BLaER1 (cell line): ENCODE measurements at regions not wholly inside any gene's neighbourhood (a gene's known extent, or its start where the extent isn't known, plus 50 kb on each side); places are given as distances from the start of the nearest gene placed in this dataset.

Experiments
- H3K27ac ChIP-seq: shearing (Covaris generic); formaldehyde crosslinking; 2 replicates; pipeline ENCODE4 v1.8.1; 2022
- H3K27me3 ChIP-seq: shearing (Covaris generic); formaldehyde crosslinking; 2 replicates; pipeline ENCODE4 v1.8.1; 2022
- H3K36me3 ChIP-seq: shearing (Covaris generic); formaldehyde crosslinking; 2 replicates; pipeline ENCODE4 v1.8.1; 2022
- H3K4me1 ChIP-seq: shearing (Covaris generic); formaldehyde crosslinking; 2 replicates; pipeline ENCODE4 v1.8.1; 2022
- H3K4me2 ChIP-seq: shearing (Covaris generic); formaldehyde crosslinking; 2 replicates; pipeline ENCODE4 v1.8.1; 2022
- H3K4me3 ChIP-seq: shearing (Covaris generic); formaldehyde crosslinking; 2 replicates; pipeline ENCODE4 v1.8.1; 2022
- H3K9ac ChIP-seq: shearing (Covaris generic); formaldehyde crosslinking; 2 replicates; pipeline ENCODE4 v1.8.1; 2022
- H3K9me3 ChIP-seq: shearing (Covaris generic); formaldehyde crosslinking; 2 replicates; pipeline ENCODE4 v1.8.1; 2022
- H4K20me1 ChIP-seq: shearing (Covaris generic); formaldehyde crosslinking; 2 replicates; pipeline ENCODE4 v1.8.1; 2022
- Cebpa-rat ChIP-seq: shearing (Covaris generic); IDR thresholded peaks from 2 replicates; pipeline ENCODE4 v1.8.1; 2022

DNA sequence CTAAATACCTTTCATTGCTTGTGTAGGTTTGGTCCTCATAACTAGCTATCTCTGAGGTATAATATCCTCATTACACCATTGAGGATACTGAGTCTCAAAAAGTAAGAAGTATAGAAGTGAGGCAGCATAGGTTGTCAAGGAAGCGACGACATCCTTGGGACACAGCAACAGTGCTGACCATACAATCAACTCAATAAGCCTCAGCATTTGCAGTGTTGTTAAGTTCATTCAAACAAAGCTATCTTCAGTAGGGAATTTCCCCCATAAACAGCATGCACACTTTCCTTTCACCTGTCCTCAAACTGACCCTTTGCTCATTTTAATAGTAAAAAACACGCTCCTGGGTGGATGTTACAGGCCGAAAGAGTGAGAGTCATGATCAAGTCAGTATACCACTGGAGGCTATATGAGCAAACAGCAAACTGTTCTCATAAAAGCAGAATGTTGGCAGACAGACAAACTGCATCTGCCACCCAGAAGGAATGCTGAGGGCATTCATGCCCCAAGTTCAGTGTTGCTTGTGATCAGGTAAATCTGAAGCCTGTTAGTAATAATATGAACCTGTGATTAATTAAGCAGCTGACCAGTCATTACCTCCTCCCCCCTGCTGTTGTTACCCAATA lies 756.2 kb upstream of the TENM4 start:
- no peak overlapping the region for H3K9ac ChIP-seq
- H3K4me1 ChIP-seq = no peaks in the 10 kb centered on the region
- H3K27me3 ChIP-seq = no peaks in the 10 kb centered on the region
- no peak for TF ChIP-seq Cebpa-rat
- H3K4me3 ChIP-seq = no peak overlapping the region
- no peaks in the 10 kb centered on the region for H4K20me1 ChIP-seq
- H3K4me2 ChIP-seq = no peak overlapping the region
- H3K9me3 ChIP-seq = no peaks in the 10 kb centered on the region
- no peaks in the 10 kb centered on the region for H3K36me3 ChIP-seq
- no peak overlapping the region for H3K27ac ChIP-seq

DNA sequence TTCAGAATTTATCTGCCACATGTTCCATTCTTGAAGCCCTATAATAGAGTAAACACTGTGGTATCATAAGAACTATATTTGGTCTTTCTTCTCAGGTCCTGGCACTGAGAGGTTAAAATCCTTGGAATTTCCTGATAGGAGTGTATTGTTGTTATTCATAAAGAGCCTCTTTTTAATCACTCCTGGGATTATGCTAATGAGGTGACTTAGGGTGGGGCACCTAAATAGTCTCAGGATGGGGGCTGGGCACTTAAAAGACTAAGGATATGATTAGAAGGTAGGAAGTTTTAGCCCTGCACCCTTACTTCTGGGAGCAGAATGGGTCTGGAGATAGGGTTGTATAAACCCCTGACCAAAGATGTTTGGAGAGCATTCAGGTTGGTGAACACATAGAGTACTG lies 755.2 kb upstream of the TENM4 start:
- Histone ChIP-seq H3K27ac (no peak overlapping the region), H3K36me3 (no peaks in the 10 kb centered on the region), H3K4me3 (no peak overlapping the region), H3K27me3 (no peaks in the 10 kb centered on the region), H3K9me3 (no peaks in the 10 kb centered on the region), H3K9ac (no peak overlapping the region), H3K4me1 (no peaks in the 10 kb centered on the region), H3K4me2 (no peak overlapping the region), H4K20me1 (no peaks in the 10 kb centered on the region)
- TF ChIP-seq Cebpa-rat = no peak

DNA sequence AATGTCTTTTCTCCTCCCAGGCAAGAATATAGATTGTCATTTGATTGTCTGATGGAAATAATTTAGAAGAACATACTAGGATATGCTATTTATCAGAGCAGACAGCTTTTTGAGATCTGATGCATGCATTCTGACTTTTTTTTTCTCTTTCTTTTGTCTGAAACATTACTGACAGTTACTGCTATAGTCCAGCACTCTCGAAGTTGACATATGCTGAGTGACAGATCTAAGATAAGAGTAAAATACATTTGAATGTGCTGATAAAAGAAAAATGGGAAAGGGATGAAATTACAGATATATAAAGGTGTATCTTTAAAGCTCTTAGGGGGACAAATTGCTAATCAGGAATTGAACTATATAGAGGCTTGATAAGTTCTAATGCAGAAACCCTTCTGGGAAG lies 753.8 kb upstream of the TENM4 start:
- Histone ChIP-seq H3K36me3 (no peaks in the 10 kb centered on the region), H3K27me3 (no peaks in the 10 kb centered on the region), H4K20me1 (no peaks in the 10 kb centered on the region), H3K4me3 (no peak overlapping the region), H3K4me1 (no peaks in the 10 kb centered on the region), H3K9me3 (no peaks in the 10 kb centered on the region), H3K4me2 (no peak overlapping the region), H3K27ac (no peak overlapping the region), H3K9ac (no peak overlapping the region)
- TF ChIP-seq Cebpa-rat = no peak

DNA sequence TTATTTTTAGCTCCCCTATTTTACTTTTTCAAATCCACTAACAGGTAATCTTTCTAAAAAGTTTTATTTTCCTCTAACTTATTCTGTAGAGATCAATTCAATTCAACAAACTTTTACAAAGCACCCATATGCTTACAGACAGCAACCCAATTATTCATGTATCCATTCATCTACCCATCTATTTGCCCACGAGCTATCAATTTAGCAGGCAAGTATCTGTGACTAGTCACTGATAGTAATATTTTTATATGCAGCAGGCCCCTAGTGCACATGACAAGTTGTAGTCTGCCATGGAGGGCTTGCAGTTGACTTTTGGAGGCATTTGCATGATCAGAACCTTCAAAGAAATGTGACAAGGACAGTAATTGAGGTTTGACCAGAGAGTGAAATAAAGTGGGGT lies 753.2 kb upstream of the TENM4 start:
- Histone ChIP-seq H4K20me1 (no peaks in the 10 kb centered on the region), H3K4me1 (no peaks in the 10 kb centered on the region), H3K27ac (no peak overlapping the region), H3K4me2 (no peak overlapping the region), H3K9ac (no peak overlapping the region), H3K9me3 (no peaks in the 10 kb centered on the region), H3K36me3 (no peaks in the 10 kb centered on the region), H3K27me3 (no peaks in the 10 kb centered on the region), H3K4me3 (no peak overlapping the region)
- no peak for TF ChIP-seq Cebpa-rat

DNA sequence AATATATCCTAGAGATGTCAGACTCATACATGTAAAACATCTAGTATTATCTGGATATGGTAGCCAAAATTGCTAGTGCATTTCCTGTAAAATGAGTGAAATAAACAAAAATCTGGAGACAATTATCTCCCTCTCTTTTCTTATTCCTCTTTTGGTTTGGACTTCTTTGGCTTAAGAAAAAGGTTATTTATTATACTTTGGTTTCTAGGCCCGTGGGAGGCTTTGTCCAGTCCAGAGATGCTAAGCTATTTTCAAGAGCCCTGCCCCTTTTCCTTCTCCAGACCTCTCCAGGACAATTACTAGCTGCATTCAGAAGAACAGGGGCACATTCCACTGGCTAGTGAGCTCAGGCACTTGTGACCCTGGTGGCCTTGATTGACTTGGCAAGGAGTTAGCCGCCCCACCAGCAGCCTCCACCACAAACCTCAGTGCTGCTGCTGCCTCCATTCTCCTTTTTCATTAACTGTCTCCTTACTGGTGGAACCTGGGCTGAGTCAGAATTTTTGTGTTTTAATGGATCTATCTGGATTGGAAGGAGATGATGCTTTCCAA lies 747.3 kb upstream of the TENM4 start:
- H3K4me1 ChIP-seq = no peaks in the 10 kb centered on the region
- H3K9ac ChIP-seq = no peak overlapping the region
- no peaks in the 10 kb centered on the region for H4K20me1 ChIP-seq
- TF ChIP-seq Cebpa-rat = no peak
- H3K4me3 ChIP-seq = no peak overlapping the region
- no peaks in the 10 kb centered on the region for H3K36me3 ChIP-seq
- H3K9me3 ChIP-seq = no peaks in the 10 kb centered on the region
- H3K4me2 ChIP-seq = no peak overlapping the region
- no peak overlapping the region for H3K27ac ChIP-seq
- no peaks in the 10 kb centered on the region for H3K27me3 ChIP-seq

DNA sequence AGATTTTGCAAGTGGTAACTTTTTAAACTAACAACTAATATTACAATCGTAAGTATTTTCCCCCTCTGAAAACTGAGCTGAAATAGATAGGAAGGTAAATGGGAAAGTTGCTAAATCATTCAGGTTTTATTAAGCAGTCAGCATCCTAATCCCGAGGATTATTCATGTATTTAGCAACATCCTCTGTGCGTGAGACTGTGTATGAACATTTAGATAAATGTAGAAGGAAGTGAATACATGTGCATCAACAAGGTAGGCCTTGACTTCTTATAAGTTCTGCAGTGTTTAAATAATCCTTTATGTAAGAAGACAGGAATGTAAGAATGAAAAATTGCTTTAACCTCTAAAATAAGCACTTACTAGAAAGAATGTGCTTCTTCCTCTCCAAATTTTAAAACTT lies 745.9 kb upstream of the TENM4 start:
- H3K4me3 ChIP-seq = no peak overlapping the region
- TF ChIP-seq Cebpa-rat = no peak
- no peaks in the 10 kb centered on the region for H4K20me1 ChIP-seq
- no peaks in the 10 kb centered on the region for H3K27me3 ChIP-seq
- no peak overlapping the region for H3K4me2 ChIP-seq
- H3K36me3 ChIP-seq = no peaks in the 10 kb centered on the region
- no peak overlapping the region for H3K27ac ChIP-seq
- no peaks in the 10 kb centered on the region for H3K9me3 ChIP-seq
- H3K4me1 ChIP-seq = no peaks in the 10 kb centered on the region
- H3K9ac ChIP-seq = no peak overlapping the region

DNA sequence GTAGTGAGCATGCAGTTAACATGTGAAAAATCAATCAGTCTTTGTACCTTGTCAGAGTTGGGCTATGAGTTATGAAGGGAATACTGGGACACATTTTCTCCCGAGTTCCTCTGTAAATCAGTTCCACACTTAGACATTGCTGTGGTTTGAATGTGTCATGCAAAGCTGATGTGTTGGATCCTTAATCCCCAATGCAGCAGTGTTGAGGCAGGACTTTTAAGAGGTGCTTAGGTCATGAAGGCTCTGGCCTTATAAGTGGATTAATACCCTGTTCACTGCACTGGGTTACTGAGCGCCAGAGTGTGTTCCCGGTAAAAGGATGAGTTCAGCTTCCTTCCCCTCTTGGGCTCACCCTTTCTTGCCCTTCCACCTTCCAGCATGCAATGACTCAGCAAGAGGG lies 742.1 kb upstream of the TENM4 start:
- Histone ChIP-seq H3K9ac (no peak overlapping the region), H3K4me3 (no peak overlapping the region), H3K27ac (no peak overlapping the region), H3K4me2 (no peak overlapping the region), H3K27me3 (no peaks in the 10 kb centered on the region), H4K20me1 (no peaks in the 10 kb centered on the region), H3K36me3 (no peaks in the 10 kb centered on the region), H3K9me3 (no peaks in the 10 kb centered on the region), H3K4me1 (no peaks in the 10 kb centered on the region)
- no peak for TF ChIP-seq Cebpa-rat

DNA sequence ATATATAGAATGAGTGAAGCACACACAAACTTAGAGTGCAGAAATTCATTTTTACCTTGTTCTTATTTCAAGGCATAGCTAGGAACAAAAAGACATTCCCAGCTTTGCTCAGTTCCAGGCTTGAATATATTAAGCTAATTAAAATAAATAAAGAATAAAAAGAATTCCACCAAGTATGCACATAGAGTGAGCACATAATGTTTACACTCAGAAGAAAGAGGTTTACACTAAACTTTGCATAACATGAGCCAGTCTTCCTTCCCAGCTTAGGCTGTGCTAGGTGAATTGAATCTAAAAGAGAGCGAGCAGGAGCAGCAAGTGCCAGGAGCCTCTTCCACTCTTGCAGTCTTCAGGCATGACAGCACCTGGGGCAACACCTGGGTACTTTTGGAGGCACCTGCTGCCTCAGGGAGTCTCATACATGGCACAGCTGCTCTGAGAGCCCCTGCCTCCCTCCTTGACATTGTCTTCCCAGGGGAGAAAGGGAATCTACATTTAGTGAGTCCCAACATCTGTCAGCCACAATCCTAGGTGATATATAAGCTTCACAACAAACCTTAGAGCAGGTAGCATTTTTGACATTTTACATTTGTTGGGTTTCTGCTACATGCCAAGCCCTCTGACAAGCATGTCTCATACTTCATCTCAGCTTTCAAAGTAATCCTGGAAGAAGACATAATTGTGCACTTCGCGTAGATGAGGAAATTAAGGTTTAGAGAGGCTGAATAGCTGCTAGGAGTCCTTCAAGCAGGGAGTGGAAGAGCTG lies 732.7 kb upstream of the TENM4 start:
- H3K4me1 ChIP-seq = no peaks in the 10 kb centered on the region
- H3K36me3 ChIP-seq = no peaks in the 10 kb centered on the region
- no peaks in the 10 kb centered on the region for H3K9me3 ChIP-seq
- TF ChIP-seq Cebpa-rat = no peak
- no peaks in the 10 kb centered on the region for H3K27me3 ChIP-seq
- H3K4me3 ChIP-seq = no peak overlapping the region
- no peak overlapping the region for H3K4me2 ChIP-seq
- H3K9ac ChIP-seq = no peak overlapping the region
- H4K20me1 ChIP-seq = no peaks in the 10 kb centered on the region
- no peak overlapping the region for H3K27ac ChIP-seq

DNA sequence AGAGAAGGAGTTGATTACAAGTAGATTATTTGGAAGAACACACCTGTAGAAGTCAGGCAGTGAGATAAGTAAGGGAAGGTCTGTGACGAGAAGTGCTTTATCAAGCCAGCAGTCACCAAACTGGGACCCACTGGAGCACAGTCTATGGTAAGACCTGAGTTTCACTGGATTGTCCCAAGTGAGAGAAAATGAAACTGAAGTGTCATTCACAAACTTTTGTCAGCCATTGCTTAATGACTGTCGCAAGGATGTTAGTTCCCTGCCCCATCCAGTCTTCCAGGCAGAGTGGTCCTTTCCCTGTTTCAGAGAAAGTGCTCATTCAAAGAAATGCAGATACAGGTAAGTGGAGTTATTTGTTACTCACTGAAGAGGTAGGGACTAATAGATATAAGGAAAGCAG lies 728.0 kb upstream of the TENM4 start:
- no peak overlapping the region for H3K4me2 ChIP-seq
- no peak overlapping the region for H3K9ac ChIP-seq
- no peaks in the 10 kb centered on the region for H3K9me3 ChIP-seq
- H3K4me3 ChIP-seq = no peak overlapping the region
- no peak for TF ChIP-seq Cebpa-rat
- H3K36me3 ChIP-seq = no peaks in the 10 kb centered on the region
- H3K27ac ChIP-seq = no peak overlapping the region
- no peaks in the 10 kb centered on the region for H4K20me1 ChIP-seq
- no peaks in the 10 kb centered on the region for H3K4me1 ChIP-seq
- H3K27me3 ChIP-seq = no peaks in the 10 kb centered on the region

DNA sequence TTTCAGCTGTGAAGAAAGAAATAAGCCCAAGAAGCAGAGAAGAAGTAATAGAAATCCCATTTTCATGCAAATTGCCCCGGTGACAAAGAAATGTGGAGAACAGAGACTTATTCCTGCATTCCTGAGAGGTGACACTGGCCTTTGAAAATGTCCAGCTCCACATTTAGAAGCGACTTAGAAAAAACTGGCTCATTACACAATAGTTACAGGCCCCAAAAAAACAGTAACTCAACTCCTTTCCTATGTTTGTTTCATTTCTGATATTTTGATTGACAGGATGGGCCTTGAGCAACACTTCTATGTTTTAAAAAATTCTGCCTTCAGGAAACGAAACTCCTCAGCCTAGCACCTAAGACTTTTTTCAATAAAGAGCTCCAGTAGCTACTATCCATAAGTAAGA lies 726.9 kb upstream of the TENM4 start:
- Histone ChIP-seq H3K9me3 (no peaks in the 10 kb centered on the region), H3K4me2 (no peak overlapping the region), H3K9ac (no peak overlapping the region), H3K27ac (no peak overlapping the region), H3K4me3 (no peak overlapping the region), H3K27me3 (no peaks in the 10 kb centered on the region), H4K20me1 (no peaks in the 10 kb centered on the region), H3K36me3 (no peaks in the 10 kb centered on the region), H3K4me1 (no peaks in the 10 kb centered on the region)
- TF ChIP-seq Cebpa-rat = no peak
